ENCODE measurements at regions not wholly inside any gene's neighbourhood (a gene's known extent, or its start where the extent isn't known, plus 50 kb on each side); places are given as distances from the start of the nearest gene placed in this dataset.

DNA sequence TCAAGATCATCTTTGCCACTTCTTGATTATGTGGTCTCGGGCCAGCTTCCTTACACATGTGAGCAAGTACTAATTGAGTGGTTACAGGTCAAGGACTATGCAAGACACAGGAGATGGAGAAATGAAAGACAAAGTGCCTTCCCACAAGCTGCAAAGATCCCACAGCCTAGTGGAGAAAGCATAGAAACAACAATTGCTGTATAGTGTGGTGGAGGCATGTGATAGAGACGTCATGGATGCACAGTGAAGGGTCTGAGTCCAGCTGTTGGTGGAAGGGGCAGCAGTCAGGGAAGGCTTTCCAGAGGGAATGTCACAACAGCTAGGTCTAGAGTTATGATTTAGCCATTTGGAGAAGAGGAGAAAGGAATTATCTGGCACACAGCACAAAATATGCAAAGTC is 210.6 kb downstream of the KDR start:
- no peaks in the 10 kb centered on the region for H3K4me1 ChIP-seq (ENCODE audit: control insufficient read depth in 1 of 2, insufficient read depth in 2 of 2, low read length in 2 of 2)
- POLR2A ChIA-PET, result no interaction called here
- H3K79me2 ChIP-seq (ENCODE audit: insufficient read depth, low read length), result no peaks in the 10 kb centered on the region
- no peak for ATAC-seq
- no peak overlapping the region for H3K9ac ChIP-seq (ENCODE audit: low read length)
- no peak for DNase-seq (ENCODE audit: low read depth, low spot score)
- H3K9me2 ChIP-seq (ENCODE audit: insufficient read depth), result no peaks in the 10 kb centered on the region
- H4K20me1 ChIP-seq (ENCODE audit: insufficient read depth), result no peaks in the 10 kb centered on the region
- H3K27ac ChIP-seq (ENCODE audit: low read depth, low read length), result no peak overlapping the region
- no peak overlapping the region for H3K4me2 ChIP-seq (ENCODE audit: low read length)
- H2AFZ ChIP-seq (ENCODE audit: low read depth, low read length, poor library complexity, severe bottlenecking), result no peak overlapping the region
- H3K36me3 ChIP-seq (ENCODE audit: control insufficient read depth in 1 of 2, insufficient read depth in 2 of 2, low read length in 2 of 2), result no peaks in the 10 kb centered on the region
- no peaks in the 10 kb centered on the region for H3K9me3 ChIP-seq (ENCODE audit: control insufficient read depth in 1 of 2, insufficient read depth in 1 of 2, low read depth in 1 of 2, low read length in 2 of 2)
- no peak overlapping the region for H3K4me3 ChIP-seq (replicated peaks in 1 of 2; ENCODE audit: low read depth in 1 of 2, low read length in 2 of 2)
- RAD21 ChIA-PET (ENCODE audit: low non-redundant PET in 1 of 2, low total read pairs in 2 of 2, uncharacterized antibody in 2 of 2, unreplicated experiment in 2 of 2), result no interaction called here
- CTCF ChIA-PET, result no interaction called here
- peaks cover 19% of the 10 kb centered on the region for H3K27me3 ChIP-seq (ENCODE audit: insufficient read depth, low read length)
- intact Hi-C loops (cut with micrococcal nuclease), result no loop called here
- TF ChIP-seq SRF (IDR thresholded peaks at IDR 0.05; ENCODE audit: low read depth), result no peak
- TF ChIP-seq, protein P1, sequence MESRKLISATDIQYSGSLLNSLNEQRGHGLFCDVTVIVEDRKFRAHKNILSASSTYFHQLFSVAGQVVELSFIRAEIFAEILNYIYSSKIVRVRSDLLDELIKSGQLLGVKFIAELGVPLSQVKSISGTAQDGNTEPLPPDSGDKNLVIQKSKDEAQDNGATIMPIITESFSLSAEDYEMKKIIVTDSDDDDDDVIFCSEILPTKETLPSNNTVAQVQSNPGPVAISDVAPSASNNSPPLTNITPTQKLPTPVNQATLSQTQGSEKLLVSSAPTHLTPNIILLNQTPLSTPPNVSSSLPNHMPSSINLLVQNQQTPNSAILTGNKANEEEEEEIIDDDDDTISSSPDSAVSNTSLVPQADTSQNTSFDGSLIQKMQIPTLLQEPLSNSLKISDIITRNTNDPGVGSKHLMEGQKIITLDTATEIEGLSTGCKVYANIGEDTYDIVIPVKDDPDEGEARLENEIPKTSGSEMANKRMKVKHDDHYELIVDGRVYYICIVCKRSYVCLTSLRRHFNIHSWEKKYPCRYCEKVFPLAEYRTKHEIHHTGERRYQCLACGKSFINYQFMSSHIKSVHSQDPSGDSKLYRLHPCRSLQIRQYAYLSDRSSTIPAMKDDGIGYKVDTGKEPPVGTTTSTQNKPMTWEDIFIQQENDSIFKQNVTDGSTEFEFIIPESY (IDR thresholded peaks at IDR 0.05; ENCODE audit: extremely low read depth, insufficient replicate concordance, low read length), result no peak
- TF ChIP-seq ZFX (IDR thresholded peaks at IDR 0.05), result no peak
- TF ChIP-seq POLR2AphosphoS5 (IDR thresholded peaks at IDR 0.05; ENCODE audit: low read depth, low read length), result no peak
- TF ChIP-seq JUND (IDR thresholded peaks at IDR 0.05), result no peak
- TF ChIP-seq YY1 (IDR thresholded peaks at IDR 0.05; ENCODE audit: extremely low read depth, insufficient replicate concordance, low read depth, low read length), result no peak
- TF ChIP-seq, protein P2, sequence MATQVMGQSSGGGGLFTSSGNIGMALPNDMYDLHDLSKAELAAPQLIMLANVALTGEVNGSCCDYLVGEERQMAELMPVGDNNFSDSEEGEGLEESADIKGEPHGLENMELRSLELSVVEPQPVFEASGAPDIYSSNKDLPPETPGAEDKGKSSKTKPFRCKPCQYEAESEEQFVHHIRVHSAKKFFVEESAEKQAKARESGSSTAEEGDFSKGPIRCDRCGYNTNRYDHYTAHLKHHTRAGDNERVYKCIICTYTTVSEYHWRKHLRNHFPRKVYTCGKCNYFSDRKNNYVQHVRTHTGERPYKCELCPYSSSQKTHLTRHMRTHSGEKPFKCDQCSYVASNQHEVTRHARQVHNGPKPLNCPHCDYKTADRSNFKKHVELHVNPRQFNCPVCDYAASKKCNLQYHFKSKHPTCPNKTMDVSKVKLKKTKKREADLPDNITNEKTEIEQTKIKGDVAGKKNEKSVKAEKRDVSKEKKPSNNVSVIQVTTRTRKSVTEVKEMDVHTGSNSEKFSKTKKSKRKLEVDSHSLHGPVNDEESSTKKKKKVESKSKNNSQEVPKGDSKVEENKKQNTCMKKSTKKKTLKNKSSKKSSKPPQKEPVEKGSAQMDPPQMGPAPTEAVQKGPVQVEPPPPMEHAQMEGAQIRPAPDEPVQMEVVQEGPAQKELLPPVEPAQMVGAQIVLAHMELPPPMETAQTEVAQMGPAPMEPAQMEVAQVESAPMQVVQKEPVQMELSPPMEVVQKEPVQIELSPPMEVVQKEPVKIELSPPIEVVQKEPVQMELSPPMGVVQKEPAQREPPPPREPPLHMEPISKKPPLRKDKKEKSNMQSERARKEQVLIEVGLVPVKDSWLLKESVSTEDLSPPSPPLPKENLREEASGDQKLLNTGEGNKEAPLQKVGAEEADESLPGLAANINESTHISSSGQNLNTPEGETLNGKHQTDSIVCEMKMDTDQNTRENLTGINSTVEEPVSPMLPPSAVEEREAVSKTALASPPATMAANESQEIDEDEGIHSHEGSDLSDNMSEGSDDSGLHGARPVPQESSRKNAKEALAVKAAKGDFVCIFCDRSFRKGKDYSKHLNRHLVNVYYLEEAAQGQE (IDR thresholded peaks at IDR 0.05; ENCODE audit: low read depth), result no peak
- TF ChIP-seq, protein P3, sequence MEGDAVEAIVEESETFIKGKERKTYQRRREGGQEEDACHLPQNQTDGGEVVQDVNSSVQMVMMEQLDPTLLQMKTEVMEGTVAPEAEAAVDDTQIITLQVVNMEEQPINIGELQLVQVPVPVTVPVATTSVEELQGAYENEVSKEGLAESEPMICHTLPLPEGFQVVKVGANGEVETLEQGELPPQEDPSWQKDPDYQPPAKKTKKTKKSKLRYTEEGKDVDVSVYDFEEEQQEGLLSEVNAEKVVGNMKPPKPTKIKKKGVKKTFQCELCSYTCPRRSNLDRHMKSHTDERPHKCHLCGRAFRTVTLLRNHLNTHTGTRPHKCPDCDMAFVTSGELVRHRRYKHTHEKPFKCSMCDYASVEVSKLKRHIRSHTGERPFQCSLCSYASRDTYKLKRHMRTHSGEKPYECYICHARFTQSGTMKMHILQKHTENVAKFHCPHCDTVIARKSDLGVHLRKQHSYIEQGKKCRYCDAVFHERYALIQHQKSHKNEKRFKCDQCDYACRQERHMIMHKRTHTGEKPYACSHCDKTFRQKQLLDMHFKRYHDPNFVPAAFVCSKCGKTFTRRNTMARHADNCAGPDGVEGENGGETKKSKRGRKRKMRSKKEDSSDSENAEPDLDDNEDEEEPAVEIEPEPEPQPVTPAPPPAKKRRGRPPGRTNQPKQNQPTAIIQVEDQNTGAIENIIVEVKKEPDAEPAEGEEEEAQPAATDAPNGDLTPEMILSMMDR (IDR thresholded peaks at IDR 0.05 in 2 of 3, conservative IDR thresholded peaks at IDR 0.05 in 1 of 3; ENCODE audit: borderline replicate concordance in 1 of 3, insufficient read depth in 1 of 3, low read depth in 2 of 3, low read length in 2 of 3), result no peak
- no peak for TF ChIP-seq FOSL1 (IDR thresholded peaks at IDR 0.05; ENCODE audit: low read depth)
- BruUV-seq (replicated peaks), result no TSS peak
